ENCODE measurements at regions not wholly inside any gene's neighbourhood (a gene's known extent, or its start where the extent isn't known, plus 50 kb on each side); places are given as distances from the start of the nearest gene placed in this dataset.
"Not testable (repeated sequence)": the region's sequence is repeated elsewhere in the genome, so short reads cannot be mapped to it uniquely, and the experiment has no call there.

- no peak for DNase-seq
Measured at GRCh38 chr15:59828861-59829260, 139.7 kb upstream of the BNIP2 start.

- no peak for DNase-seq
Measured at GRCh38 chr15:59828263-59828662, 139.1 kb upstream of the BNIP2 start.

DNA sequence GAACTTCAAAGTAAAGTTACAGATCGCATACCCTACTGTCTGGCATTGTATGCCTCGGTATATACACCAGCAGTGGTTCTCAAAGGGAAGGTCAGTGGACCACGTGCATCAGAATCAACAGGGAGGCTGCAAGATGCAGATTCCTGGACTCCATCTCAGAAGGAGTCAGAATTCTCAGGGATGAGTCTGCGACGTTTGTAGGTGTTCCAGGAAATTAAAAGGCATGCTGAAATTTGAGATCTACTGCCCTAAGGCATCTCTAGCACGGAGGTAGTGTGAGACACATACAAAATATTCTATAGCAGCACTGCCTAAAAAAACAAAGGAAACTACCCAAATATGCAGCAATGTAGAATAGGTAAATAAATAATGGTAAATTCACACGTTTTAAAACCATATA, 136.8 kb upstream of the BNIP2 start:
- DNase-seq, result no peak

GRCh38 chr15:59821286-59821685, 132.2 kb upstream of the BNIP2 start:
- DNase-seq, result no peak

DNA sequence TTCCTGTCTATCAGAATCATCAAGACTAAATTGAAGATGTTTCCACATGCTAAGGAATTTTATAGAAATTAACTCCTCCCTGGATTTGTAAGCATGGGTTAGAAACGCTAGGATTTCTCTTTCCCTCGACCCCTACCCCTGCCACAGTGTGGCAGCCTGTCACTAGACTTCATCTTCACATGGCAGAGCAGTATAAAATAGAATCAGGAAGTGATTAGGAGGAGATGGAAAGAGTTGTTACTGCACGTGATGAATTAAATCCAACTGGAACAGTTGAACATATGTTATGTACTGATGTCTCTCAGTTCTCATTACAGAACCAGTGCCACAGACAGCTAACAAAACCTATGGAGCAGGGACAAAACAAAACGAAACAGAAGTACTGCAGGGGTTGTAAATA, 130.0 kb upstream of the BNIP2 start:
- DNase-seq, result no peak

- no peak for DNase-seq
Measured at GRCh38 chr15:59818336-59818735, 129.2 kb upstream of the BNIP2 start.

- no peak for DNase-seq
Measured at GRCh38 chr15:59817834-59818233, 128.7 kb upstream of the BNIP2 start.

GRCh38 chr15:59817053-59817452, 127.9 kb upstream of the BNIP2 start:
- DNase-seq, result no peak

- DNase-seq, result no peak
Measured at GRCh38 chr15:59814409-59814808, 125.3 kb upstream of the BNIP2 start.

- DNase-seq, result no peak
Measured at GRCh38 chr15:59812889-59813288, 123.8 kb upstream of the BNIP2 start.

- DNase-seq, result no peak
Measured at GRCh38 chr15:59812250-59812870, 123.2 kb upstream of the BNIP2 start.

GRCh38 chr15:59803293-59803966, 114.3 kb upstream of the BNIP2 start:
- DNase-seq, result not testable (repeated sequence)

DNA sequence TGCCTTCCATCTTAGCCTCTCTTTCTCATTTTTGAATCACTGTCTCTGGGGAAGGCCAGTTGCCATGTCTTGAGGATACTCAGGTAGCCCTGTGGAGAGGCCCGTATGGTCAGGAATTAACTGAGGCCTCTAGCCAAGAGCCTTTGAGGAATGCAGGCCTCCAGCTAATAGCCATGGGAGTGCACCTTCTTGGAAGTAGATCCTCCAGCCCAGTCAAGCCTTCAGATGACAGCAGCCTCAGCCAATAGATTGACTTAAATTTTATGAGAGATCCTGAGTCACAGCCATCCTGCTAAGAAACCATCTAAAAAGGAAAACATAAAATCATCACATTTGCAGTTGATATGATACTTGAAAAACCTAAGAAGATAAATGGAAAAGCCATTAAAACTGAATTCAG, 112.5 kb upstream of the BNIP2 start:
- DNase-seq, result no peak

GRCh38 chr15:59798605-59798917, 109.4 kb upstream of the BNIP2 start:
- no peak for DNase-seq

DNA sequence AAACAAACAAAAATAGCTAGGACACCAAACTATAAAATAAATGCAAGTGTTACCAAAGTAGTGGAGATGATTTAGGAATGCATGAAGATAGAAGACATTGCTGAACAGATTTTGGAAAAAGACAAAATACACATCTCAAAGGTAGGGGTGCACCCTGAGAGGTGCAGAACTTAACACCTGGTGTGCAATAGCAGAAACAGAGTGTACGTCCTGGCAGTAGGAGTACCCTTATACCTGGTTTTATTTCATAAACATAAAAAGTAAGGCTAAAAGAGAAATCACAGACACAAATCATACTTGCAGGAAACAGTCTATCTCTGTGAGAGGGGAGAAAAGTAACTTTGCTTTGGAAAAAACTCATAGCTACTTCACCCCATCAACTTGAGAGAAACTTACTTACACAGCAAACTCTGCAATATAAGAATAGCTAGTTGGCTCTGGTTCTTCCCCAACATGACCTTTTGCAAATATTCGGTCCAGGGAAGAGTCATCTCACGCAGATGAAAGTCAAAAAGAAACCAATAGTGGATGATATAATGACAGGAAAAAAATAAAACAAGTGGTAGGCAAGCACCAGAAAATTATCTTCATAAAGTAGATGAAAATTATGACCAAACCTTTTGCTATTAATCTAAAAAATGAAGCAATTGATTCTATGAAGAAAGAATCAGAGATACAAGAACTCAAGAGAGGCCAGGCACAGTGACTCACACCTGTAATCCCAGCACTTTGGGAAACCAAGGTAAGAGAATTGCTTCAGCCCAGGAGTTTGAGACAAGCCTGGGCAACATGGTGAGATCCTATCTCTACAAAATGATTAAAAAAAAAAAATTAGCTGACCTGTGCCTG, 108.9 kb upstream of the BNIP2 start:
- DNase-seq, result no peak

DNA sequence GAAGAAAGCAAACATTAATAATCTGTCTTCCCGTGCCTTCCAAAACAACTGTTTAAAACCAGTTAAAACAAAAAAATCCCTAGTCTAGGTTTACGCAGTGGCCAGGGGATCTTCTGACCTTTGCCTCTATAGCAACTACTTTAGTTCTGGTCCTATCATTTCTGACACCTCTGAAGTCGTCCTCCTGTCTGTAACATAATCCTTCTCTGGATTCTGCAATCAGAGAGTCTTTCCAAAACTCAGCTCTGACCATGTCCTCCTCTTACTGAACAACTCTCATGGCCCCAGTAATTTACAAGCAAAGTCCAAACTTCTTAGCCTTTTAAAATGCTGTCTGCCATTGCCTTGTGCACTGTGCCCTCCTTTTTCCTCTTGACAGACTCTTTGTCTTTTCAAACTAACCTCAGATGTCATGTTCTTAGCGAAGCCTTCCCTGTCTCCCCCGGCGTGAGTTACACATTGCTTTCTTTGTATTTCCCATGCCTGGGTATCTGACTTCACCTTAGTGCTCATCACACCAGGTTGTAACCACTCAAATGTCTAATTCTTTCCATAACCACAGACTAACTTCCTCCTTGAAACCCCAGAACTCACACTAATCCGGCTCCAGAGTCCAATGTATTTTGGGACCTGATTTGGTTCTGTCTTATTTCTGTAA, 105.2 kb upstream of the BNIP2 start:
- DNase-seq, result no peak

GRCh38 chr15:59792359-59792758, 103.2 kb upstream of the BNIP2 start:
- DNase-seq, result no peak

- no peak for DNase-seq
Measured at GRCh38 chr15:59791755-59792154, 102.6 kb upstream of the BNIP2 start.

DNA sequence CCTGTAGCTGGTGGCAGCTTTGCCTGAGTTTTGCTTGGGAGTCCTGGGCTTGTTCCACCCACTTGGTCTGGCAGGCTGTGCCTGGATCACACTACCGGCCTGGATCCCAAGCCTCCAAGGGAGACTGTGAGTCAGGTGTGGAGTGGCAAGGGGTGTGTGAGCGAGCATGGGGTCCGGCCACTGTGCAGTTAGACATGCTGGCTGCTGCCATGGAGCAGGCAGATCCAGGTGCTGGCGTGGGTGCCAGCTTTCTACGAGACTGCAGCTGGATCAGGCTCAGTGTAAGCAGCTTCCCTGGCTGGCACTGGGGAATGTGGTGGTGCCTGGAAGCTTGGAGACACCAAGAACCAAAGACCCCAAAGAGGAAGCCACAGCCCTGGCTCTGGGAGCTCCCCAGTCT, 102.0 kb upstream of the BNIP2 start:
- DNase-seq, result no peak

GRCh38 chr15:59786466-59786865, 97.3 kb upstream of the BNIP2 start:
- not testable (repeated sequence) for DNase-seq

DNA sequence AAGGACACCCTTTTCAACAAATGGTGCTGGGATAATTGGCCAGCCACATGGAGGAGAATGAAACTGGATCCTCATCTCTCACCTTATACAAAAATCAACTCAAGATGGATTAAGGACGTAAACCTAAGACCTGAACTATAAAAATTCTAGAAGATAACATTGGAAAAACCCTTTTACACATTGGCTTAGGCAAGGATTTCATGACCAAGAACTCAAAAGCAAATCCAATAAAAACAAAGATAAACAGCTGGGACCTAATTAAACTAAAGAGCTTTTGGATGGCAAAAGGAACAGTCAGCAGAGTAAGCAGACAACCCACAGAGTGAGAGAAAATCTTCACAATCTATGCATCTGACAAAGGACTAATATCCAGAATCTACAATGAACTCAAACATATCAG, 96.9 kb upstream of the BNIP2 start:
- DNase-seq, result not testable (repeated sequence)

GRCh38 chr15:59783774-59784520, 94.8 kb upstream of the BNIP2 start:
- not testable (repeated sequence) for DNase-seq

GRCh38 chr15:59779110-59779509, 90.0 kb upstream of the BNIP2 start:
- DNase-seq, result no peak

Data from fibroblast of upper back skin (primary cell).